Trophoblast cell (in vitro differentiated cells and primary cell): ENCODE measurements at regions not wholly inside any gene's neighbourhood (a gene's known extent, or its start where the extent isn't known, plus 50 kb on each side); places are given as distances from the start of the nearest gene placed in this dataset.

Experiments
- DNase-seq, 2 donors: peaks; one replicate each; pipeline ENCODE4 v3.0.0-alpha.2; 2016
- H2AFZ ChIP-seq: 2 replicates; pipeline ENCODE4 v1.6.1; 2013; ENCODE audit warnings: low read length, moderate library complexity, mild to moderate bottlenecking; ENCODE audit not compliant: insufficient read depth, poor library complexity
- H2AK5ac ChIP-seq: 2 replicates; pipeline ENCODE4 v1.6.1; 2013; ENCODE audit warnings: mild to moderate bottlenecking, low read length
- H2BK120ac ChIP-seq: 2 replicates; pipeline ENCODE4 v1.6.1; 2013; ENCODE audit warnings: low read length, mild to moderate bottlenecking, moderate library complexity; ENCODE audit not compliant: insufficient read depth, poor library complexity
- H2BK12ac ChIP-seq: 2 replicates; pipeline ENCODE4 v1.6.1; 2013; ENCODE audit warnings: mild to moderate bottlenecking, low read length, moderate library complexity
- H2BK5ac ChIP-seq: 2 replicates; pipeline ENCODE4 v1.6.1; 2013; ENCODE audit warnings: low read length, low read depth, moderate library complexity, mild to moderate bottlenecking; ENCODE audit not compliant: poor library complexity
- H3K14ac ChIP-seq: 2 replicates; pipeline ENCODE4 v1.6.1; 2013; ENCODE audit warnings: mild to moderate bottlenecking, low read length
- H3K18ac ChIP-seq: 2 replicates; pipeline ENCODE4 v1.6.1; 2013; ENCODE audit warnings: mild to moderate bottlenecking, low read length
- H3K23ac ChIP-seq: 2 replicates; pipeline ENCODE4 v1.6.1; 2013; ENCODE audit warnings: low read length
- H3K27ac ChIP-seq: 2 replicates; pipeline ENCODE4 v1.5.1; 2013; ENCODE audit warnings: low read depth, mild to moderate bottlenecking, inconsistent platforms, low read length, moderate library complexity
- H3K27me3 ChIP-seq: 2 replicates; pipeline ENCODE4 v1.6.1; 2013; ENCODE audit warnings: inconsistent platforms, mild to moderate bottlenecking, low read length, moderate library complexity; ENCODE audit not compliant: insufficient read depth
- H3K36me3 ChIP-seq, 2 experiments: 1 replicate in 1 of 2; 2 replicates in 1 of 2; pipeline ENCODE4 v1.6.1; 2013; ENCODE audit warnings: low read length in 2 of 2, mild to moderate bottlenecking in 2 of 2, moderate library complexity in 1 of 2; ENCODE audit not compliant: insufficient read depth in 2 of 2, control insufficient read depth in 1 of 2
- H3K4ac ChIP-seq: 2 replicates; pipeline ENCODE4 v1.6.1; 2013; ENCODE audit warnings: low read depth, mild to moderate bottlenecking, low read length, moderate library complexity
- H3K4me1 ChIP-seq, 2 experiments: 1 replicate in 1 of 2; 2 replicates in 1 of 2; pipeline ENCODE4 v1.6.1; 2013; ENCODE audit warnings: low read length in 2 of 2, mild to moderate bottlenecking in 2 of 2, moderate library complexity in 1 of 2; ENCODE audit not compliant: insufficient read depth in 2 of 2, control insufficient read depth in 1 of 2
- H3K4me2 ChIP-seq: 2 replicates; pipeline ENCODE4 v1.6.1; 2013; ENCODE audit warnings: inconsistent platforms, mild to moderate bottlenecking, low read length, moderate library complexity
- H3K4me3 ChIP-seq: 2 replicates; pipeline ENCODE4 v1.5.1; 2013; ENCODE audit warnings: mild to moderate bottlenecking, low read depth, low read length, inconsistent platforms
- H3K79me1 ChIP-seq: one replicate; pipeline ENCODE4 v1.6.1; 2013; ENCODE audit warnings: low read length
- H3K79me2 ChIP-seq: 2 replicates; pipeline ENCODE4 v1.6.1; 2013; ENCODE audit warnings: low read length, mild to moderate bottlenecking; ENCODE audit not compliant: control insufficient read depth, insufficient read depth, poor library complexity
- H3K9ac ChIP-seq: 2 replicates; pipeline ENCODE4 v1.6.1; 2013; ENCODE audit warnings: mild to moderate bottlenecking, low read length
- H3K9me3 ChIP-seq: 2 replicates; pipeline ENCODE4 v1.6.1; 2013; ENCODE audit warnings: low read depth, mild to moderate bottlenecking, control low read depth, inconsistent platforms, low read length; ENCODE audit not compliant: insufficient read depth
- H4K12ac ChIP-seq: 2 replicates; pipeline ENCODE4 v1.6.1; 2013; ENCODE audit warnings: low read depth, mild to moderate bottlenecking, low read length, moderate library complexity
- H4K8ac ChIP-seq: 2 replicates; pipeline ENCODE4 v1.6.1; 2013; ENCODE audit warnings: low read depth, mild to moderate bottlenecking, low read length, moderate library complexity
- H4K91ac ChIP-seq: one replicate; pipeline ENCODE4 v1.6.1; 2013; ENCODE audit warnings: low read depth, mild to moderate bottlenecking, low read length, moderate library complexity
- WGBS: extraction: QIAGEN DNeasy Blood & Tissue Kit; methylation state at CpG from one replicate; pipeline ENCODE4 v1.1.7; 2013; ENCODE audit warnings: missing lambda C conversion rate; ENCODE audit not compliant: insufficient read length, insufficient coverage; ENCODE audit errors: extremely low coverage; 5-methylcytosine and 5-hydroxymethylcytosine counted together

DNA sequence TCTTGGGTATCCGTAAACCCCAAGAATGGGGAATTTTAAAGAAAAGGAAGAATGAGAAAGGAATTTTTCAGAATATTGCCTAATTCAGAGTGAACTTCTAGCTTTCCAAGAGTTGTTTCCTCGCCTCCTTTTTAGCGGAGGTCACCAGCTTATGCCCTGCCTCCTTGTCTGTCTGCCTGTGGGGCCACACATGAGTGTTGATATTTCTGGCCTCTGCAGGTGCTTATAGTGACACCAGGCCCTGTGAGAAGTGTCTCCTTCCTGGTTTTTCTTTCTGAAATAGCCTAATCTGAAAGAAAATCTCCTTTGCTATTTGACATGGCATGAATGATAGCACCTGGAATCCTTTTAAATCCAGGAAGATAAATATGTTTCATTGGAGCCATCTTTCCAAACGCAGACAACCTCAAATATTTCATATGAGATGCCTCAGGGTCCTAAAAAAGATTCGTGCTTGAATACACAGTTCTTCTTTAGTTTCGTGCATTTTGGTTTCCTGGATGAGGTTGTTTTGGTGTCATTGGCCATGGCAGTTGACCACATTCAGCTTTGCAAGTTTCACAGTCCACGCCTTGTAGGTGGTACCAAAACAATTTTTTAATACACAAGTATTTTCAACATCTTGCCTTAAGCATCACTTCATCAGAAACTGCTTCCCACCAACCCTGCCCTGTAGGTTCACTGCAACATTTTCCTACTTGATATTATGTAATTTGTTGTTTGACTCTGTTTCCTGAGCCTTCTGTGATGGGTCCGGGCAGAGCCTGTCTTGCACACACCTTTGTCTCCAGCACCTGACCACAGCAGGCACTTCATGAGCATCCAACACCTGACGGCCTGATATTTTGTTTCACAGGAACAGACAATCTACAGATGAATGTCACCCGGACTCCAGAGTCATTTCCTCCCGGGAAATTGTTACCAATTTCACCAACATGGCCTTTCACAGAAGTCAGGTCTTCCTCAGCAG lies 159.4 kb downstream of the C11orf91 start:
- Histone ChIP-seq H2BK12ac (no peak overlapping the region), H2AFZ (no peak overlapping the region)
- no CpG with 5 or more reads among the region's 11 CpGs for WGBS

DNA sequence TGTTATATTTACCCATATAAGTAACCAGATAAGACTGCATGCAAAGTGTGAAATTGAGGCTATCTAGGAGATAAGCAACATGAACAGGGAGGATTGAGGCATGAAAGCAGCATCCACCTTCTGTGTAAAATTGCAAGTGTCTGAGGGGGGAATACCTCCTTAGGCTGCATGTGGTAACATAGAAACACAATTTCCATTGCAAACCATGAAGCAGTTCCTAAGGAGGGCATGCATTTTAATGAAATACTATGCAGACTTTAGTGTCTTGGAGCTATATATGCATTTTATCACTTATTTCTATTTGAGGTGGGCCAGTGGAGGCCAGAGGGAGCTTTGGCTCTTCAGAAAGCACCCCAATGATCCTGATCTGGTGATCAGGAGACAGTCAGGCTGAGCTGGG lies 160.2 kb downstream of the C11orf91 start:
- DNase-seq, result no peak
- H3K14ac ChIP-seq, result no peak overlapping the region
- no peak overlapping the region for H4K12ac ChIP-seq
- no peak overlapping the region for H3K9ac ChIP-seq
- no peak overlapping the region for H2BK120ac ChIP-seq
- H3K79me1 ChIP-seq, result no peaks in the 10 kb centered on the region
- no peak overlapping the region for H2AK5ac ChIP-seq
- H3K27me3 ChIP-seq, result no peaks in the 10 kb centered on the region
- no peak overlapping the region for H2BK12ac ChIP-seq
- H3K9me3 ChIP-seq, result peaks cover under 1% of the 10 kb centered on the region
- H4K8ac ChIP-seq, result no peak overlapping the region
- no peak overlapping the region for H3K4me3 ChIP-seq
- no peak overlapping the region for H3K18ac ChIP-seq
- H3K27ac ChIP-seq, result no peak overlapping the region
- H4K91ac ChIP-seq, result no peak overlapping the region
- no peaks in the 10 kb centered on the region for H3K36me3 ChIP-seq
- no peak overlapping the region for H2BK5ac ChIP-seq
- H3K79me2 ChIP-seq, result no peaks in the 10 kb centered on the region
- no peak overlapping the region for H2AFZ ChIP-seq
- H3K23ac ChIP-seq, result no peak overlapping the region
- H3K4ac ChIP-seq, result no peak overlapping the region
- no peak overlapping the region for H3K4me2 ChIP-seq
- peaks cover 3 to 5% of the 10 kb centered on the region in 2 experiments for H3K4me1 ChIP-seq

More for the DNA sequence above, 159.4 kb downstream of the C11orf91 start:
- Histone ChIP-seq H3K18ac (no peak overlapping the region), H3K79me2 (no peaks in the 10 kb centered on the region), H2BK5ac (no peak overlapping the region), H3K14ac (no peak overlapping the region), H3K27me3 (no peaks in the 10 kb centered on the region), H3K4me2 (no peak overlapping the region), H3K9ac (no peak overlapping the region), H3K9me3 (no peaks in the 10 kb centered on the region), H4K8ac (no peak overlapping the region), H3K4me1 (peaks cover 3 to 5% of the 10 kb centered on the region in 2 experiments), H4K91ac (no peak overlapping the region), H3K4me3 (no peak overlapping the region), H2BK120ac (no peak overlapping the region), H4K12ac (no peak overlapping the region), H3K27ac (no peak overlapping the region), H3K4ac (no peak overlapping the region), H2AK5ac (no peak overlapping the region), H3K23ac (no peak overlapping the region), H3K36me3 (no peaks in the 10 kb centered on the region), H3K79me1 (no peaks in the 10 kb centered on the region)
- peak in 1 of 2 donors; percentile 28 for DNase-seq

DNA sequence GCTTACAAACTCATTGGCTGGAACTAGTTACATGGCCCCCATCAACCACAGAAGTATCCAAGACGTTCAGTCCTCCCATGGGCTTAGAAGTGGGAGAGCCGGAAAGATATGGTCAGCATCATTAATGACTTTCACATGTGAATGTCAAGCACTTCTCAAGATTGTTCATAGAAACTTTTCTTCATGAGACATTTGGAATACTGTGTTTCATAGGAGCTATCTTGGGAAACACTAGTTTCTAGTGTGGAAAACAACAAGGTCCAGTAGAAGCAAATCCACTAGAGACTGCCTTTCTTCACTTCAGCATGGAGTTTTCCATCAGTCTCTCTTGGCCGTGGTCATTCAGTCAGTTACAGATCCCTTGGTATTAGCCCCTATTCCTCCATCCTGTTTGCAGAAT lies 160.9 kb downstream of the C11orf91 start:
- WGBS, result no CpG with 5 or more reads among the region's 3 CpGs
- Histone ChIP-seq H3K9ac (no peak overlapping the region), H4K91ac (no peak overlapping the region), H2BK5ac (no peak overlapping the region), H3K4ac (no peak overlapping the region), H2BK120ac (no peak overlapping the region), H3K4me1 (peaks cover 0 to under 1% of the 10 kb centered on the region in 2 experiments), H2AFZ (no peak overlapping the region), H3K79me1 (no peaks in the 10 kb centered on the region), H3K4me3 (no peak overlapping the region), H3K23ac (no peak overlapping the region), H3K79me2 (no peaks in the 10 kb centered on the region), H3K14ac (no peak overlapping the region), H2BK12ac (no peak overlapping the region), H3K4me2 (no peak overlapping the region), H3K9me3 (peaks cover 3% of the 10 kb centered on the region), H3K27me3 (no peaks in the 10 kb centered on the region), H4K8ac (no peak overlapping the region), H4K12ac (no peak overlapping the region), H3K18ac (no peak overlapping the region), H2AK5ac (no peak overlapping the region), H3K27ac (no peak overlapping the region), H3K36me3 (no peaks in the 10 kb centered on the region)
- DNase-seq, result no peak

- Histone ChIP-seq H4K8ac (no peak overlapping the region), H3K23ac (no peak overlapping the region), H3K9ac (no peak overlapping the region), H3K4me1 (no peaks in the 10 kb centered on the region), H3K36me3 (no peaks in the 10 kb centered on the region), H2AFZ (no peak overlapping the region), H3K27me3 (no peaks in the 10 kb centered on the region), H3K4me3 (no peak overlapping the region), H2BK120ac (no peak overlapping the region), H2BK5ac (no peak overlapping the region), H3K79me1 (no peaks in the 10 kb centered on the region), H4K12ac (no peak overlapping the region), H3K27ac (no peak overlapping the region), H3K14ac (no peak overlapping the region), H2BK12ac (no peak overlapping the region), H4K91ac (no peak overlapping the region), H3K18ac (no peak overlapping the region), H3K9me3 (peaks cover 3% of the 10 kb centered on the region), H3K4ac (no peak overlapping the region), H3K79me2 (no peaks in the 10 kb centered on the region), H2AK5ac (no peak overlapping the region), H3K4me2 (no peak overlapping the region)
- WGBS, result no CpG with 5 or more reads among the region's 2 CpGs
- no peak for DNase-seq
Measured at GRCh38 chr11:33538726-33539125, 161.9 kb downstream of the C11orf91 start.
